Mucosa of rectum (tissue), 2 donors: ENCODE measurements at regions not wholly inside any gene's neighbourhood (a gene's known extent, or its start where the extent isn't known, plus 50 kb on each side); places are given as distances from the start of the nearest gene placed in this dataset.

Source experiments
- H3K27ac ChIP-seq, 2 donors: one replicate each; pipeline ENCODE4 v1.7.0; 2013; ENCODE audit warnings: inconsistent platforms in 2 of 2, low read depth in 2 of 2, low read length in 2 of 2
- H3K27me3 ChIP-seq, 2 donors: one replicate each; pipeline ENCODE4 v1.7.0; 2013; ENCODE audit warnings: low read length in 2 of 2; ENCODE audit not compliant: control insufficient read depth in 2 of 2, insufficient read depth in 2 of 2
- H3K36me3 ChIP-seq, 2 donors: one replicate each; pipeline ENCODE4 v1.7.0; 2013; ENCODE audit warnings: low read length in 2 of 2; ENCODE audit not compliant: control insufficient read depth in 2 of 2, insufficient read depth in 2 of 2
- H3K4me1 ChIP-seq, 2 donors: one replicate each; pipeline ENCODE4 v1.7.0; 2013; ENCODE audit warnings: low read length in 2 of 2, mild to moderate bottlenecking in 1 of 2; ENCODE audit not compliant: control insufficient read depth in 2 of 2, insufficient read depth in 2 of 2
- H3K4me3 ChIP-seq, 2 donors: one replicate each; pipeline ENCODE4 v1.7.0; 2013; ENCODE audit warnings: low read length in 2 of 2
- H3K9ac ChIP-seq, 2 donors: one replicate each; pipeline ENCODE4 v1.7.0; 2013; ENCODE audit warnings: low read length in 2 of 2, low read depth in 1 of 2, mild to moderate bottlenecking in 1 of 2
- H3K9me3 ChIP-seq, 2 donors: one replicate each; pipeline ENCODE4 v1.7.0; 2013; ENCODE audit warnings: low read length in 2 of 2; ENCODE audit not compliant: control insufficient read depth in 2 of 2
- donor health status: healthy.
- donor health status: Normal muscosa, but diverticular disease.

GRCh38 chr6:170067181-170067641 lies 223.7 kb downstream of the DLL1 start:
- H3K9ac ChIP-seq = no peak overlapping the region
- no peak overlapping the region for H3K4me3 ChIP-seq
- no peaks in the 10 kb centered on the region for H3K9me3 ChIP-seq
- H3K27me3 ChIP-seq = no peaks in the 10 kb centered on the region
- H3K27ac ChIP-seq = no peak overlapping the region
- no peaks in the 10 kb centered on the region for H3K4me1 ChIP-seq
- no peaks in the 10 kb centered on the region for H3K36me3 ChIP-seq

DNA sequence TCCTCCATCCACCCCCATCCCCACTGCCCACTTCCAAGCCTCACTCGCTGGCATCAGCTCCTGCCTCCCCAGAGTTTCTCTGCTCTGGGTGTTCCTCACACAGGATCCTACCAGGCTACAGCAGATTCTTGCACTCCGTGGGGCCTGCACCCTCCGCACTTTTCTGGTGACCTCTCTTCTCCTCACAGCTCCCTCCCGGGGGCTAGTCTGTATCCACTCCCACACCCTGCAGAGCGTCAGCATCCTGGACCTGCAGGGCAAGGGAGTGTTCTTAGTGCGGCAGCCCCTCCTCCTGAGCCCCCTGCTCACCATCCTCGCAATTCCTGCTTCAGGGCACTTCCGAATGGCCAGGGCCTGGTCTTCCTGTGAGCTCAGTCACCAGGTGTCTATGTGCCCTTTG lies 224.2 kb downstream of the DLL1 start:
- Histone ChIP-seq H3K27me3 (no peaks in the 10 kb centered on the region), H3K4me1 (no peaks in the 10 kb centered on the region), H3K9me3 (no peaks in the 10 kb centered on the region), H3K9ac (no peak overlapping the region), H3K27ac (no peak overlapping the region), H3K36me3 (no peaks in the 10 kb centered on the region), H3K4me3 (no peak overlapping the region)

GRCh38 chr6:170063851-170064602 lies 226.9 kb downstream of the DLL1 start:
- Histone ChIP-seq H3K27me3 (peaks cover 0 to 2% of the 10 kb centered on the region in 2 donors), H3K36me3 (no peaks in the 10 kb centered on the region), H3K4me3 (no peak overlapping the region), H3K9me3 (no peaks in the 10 kb centered on the region), H3K4me1 (no peaks in the 10 kb centered on the region), H3K27ac (no peak overlapping the region), H3K9ac (no peak overlapping the region)

DNA sequence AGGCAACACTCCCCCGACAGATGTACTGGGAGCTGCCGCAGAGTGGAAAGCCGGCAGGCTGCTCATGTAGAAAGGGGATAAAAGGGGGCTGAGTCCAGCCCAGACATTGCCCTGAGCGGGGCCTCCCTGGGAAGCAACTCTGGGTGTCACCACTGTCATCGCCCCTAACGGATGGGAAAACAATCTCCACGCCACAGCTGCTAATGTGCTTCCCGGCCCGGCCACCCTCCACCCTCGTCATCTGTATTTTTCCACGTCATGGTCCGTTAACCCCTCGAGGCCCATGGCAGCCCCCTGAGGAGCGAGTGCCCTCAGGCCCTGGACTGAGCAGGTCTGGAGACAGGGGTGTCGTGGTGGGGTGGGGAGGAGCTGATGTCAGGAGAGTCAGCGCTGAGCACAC lies 227.4 kb downstream of the DLL1 start:
- no peaks in the 10 kb centered on the region for H3K4me1 ChIP-seq

DNA sequence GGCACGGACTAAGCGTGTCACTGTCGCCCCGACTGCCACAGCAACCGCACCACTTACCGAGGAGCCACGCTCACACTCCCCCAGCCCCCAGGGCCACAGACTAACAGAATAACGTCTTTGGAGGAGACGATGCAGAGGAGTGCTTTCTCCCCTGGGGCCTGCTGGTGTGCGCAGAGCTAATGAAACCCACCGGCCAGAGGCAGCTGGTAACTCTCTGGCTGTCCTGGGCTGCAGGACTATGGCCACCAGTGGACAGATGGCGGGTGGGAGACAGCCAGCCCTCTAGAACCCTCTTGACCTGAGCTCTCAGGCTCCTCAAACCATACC lies 228.0 kb downstream of the DLL1 start:
- H3K9ac ChIP-seq = no peak overlapping the region
- no peaks in the 10 kb centered on the region for H3K9me3 ChIP-seq
- H3K4me1 ChIP-seq = no peaks in the 10 kb centered on the region
- H3K27ac ChIP-seq = no peak overlapping the region
- H3K36me3 ChIP-seq = no peaks in the 10 kb centered on the region
- peaks cover 0 to 2% of the 10 kb centered on the region in 2 donors for H3K27me3 ChIP-seq
- H3K4me3 ChIP-seq = no peak overlapping the region

More for the DNA sequence above, 227.4 kb downstream of the DLL1 start:
- Histone ChIP-seq H3K36me3 (no peaks in the 10 kb centered on the region), H3K4me3 (no peak overlapping the region), H3K27me3 (peaks cover 0 to 2% of the 10 kb centered on the region in 2 donors), H3K9me3 (no peaks in the 10 kb centered on the region), H3K9ac (no peak overlapping the region), H3K27ac (no peak overlapping the region)

DNA sequence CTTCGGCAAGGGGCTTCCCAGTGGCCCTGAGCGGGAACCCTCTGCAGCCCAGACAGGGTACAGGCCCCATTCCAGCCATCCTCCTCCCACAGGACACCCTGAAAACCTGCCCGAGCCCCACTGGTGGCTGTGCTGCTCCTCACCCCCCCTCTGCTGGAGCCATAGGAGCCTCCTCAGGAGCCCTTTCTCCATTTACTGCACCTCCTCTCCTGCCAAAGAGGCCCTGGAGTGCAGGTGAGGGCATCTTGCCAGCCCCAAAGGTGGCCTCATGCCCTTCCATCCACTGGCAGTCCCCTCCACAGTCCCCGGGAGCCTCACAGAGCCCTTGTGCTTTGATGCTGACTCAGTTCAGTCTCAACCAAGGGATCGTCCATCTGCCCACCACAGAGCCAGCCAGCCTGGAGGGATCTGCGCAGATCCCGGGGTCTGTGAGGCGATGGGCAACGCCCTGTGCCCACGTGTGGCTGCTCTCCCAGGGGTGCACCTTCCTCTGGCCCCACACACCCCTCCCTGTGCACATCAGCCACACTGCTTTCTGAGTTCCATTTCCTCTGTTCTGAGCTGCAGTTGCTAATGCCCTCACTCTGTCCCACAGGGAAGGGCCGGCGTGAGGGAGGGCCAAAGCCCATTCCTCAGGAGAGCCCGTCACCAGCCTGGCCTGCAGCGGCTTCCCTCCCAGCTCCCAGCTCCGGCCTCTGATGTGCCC lies 228.5 kb downstream of the DLL1 start:
- no peak overlapping the region for H3K27ac ChIP-seq
- H3K36me3 ChIP-seq = no peaks in the 10 kb centered on the region
- H3K4me1 ChIP-seq = no peaks in the 10 kb centered on the region
- no peak overlapping the region for H3K9ac ChIP-seq
- no peaks in the 10 kb centered on the region for H3K9me3 ChIP-seq
- H3K4me3 ChIP-seq = no peak overlapping the region
- H3K27me3 ChIP-seq = peaks cover 0 to 2% of the 10 kb centered on the region in 2 donors

DNA sequence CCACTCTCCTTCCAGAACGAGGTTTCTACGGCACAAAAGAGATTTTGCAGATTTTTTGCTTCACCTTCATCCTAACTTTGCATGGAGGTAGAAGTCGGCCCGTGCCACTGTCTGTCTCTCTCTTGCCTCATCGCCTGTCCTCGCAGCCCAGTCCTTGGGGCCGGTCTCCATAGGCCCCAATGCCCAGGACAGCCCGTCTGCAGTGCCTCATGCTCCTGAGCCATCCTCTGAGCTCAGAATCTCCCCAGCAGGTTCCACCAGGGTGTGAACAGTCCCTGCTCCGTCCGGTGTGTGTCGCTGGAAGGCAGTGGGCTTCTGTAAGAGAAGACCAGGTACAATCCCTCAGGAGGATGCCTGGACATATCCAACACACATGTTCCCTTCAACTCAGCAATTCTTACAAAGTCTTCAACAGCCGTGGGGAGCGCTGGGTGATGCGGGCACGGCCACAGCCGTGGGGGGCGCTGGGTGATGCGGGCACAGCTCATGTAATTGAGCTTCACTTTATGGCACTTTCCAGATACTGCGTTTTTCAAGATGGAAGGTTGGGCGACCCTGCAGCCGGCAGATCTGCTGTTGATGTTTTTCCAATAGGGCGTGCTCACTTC lies 231.9 kb downstream of the DLL1 start:
- Histone ChIP-seq H3K27ac (no peak overlapping the region), H3K4me1 (no peaks in the 10 kb centered on the region), H3K9ac (no peak overlapping the region), H3K36me3 (no peaks in the 10 kb centered on the region), H3K4me3 (no peak overlapping the region), H3K27me3 (peaks cover 0 to 2% of the 10 kb centered on the region in 2 donors), H3K9me3 (no peaks in the 10 kb centered on the region)

GRCh38 chr6:170057961-170058877 lies 232.7 kb downstream of the DLL1 start:
- H3K4me3 ChIP-seq = no peak overlapping the region
- H3K4me1 ChIP-seq = no peaks in the 10 kb centered on the region
- H3K9ac ChIP-seq = no peak overlapping the region
- H3K36me3 ChIP-seq = no peaks in the 10 kb centered on the region
- H3K9me3 ChIP-seq = no peaks in the 10 kb centered on the region
- no peak overlapping the region for H3K27ac ChIP-seq
- H3K27me3 ChIP-seq = peaks cover 0 to 2% of the 10 kb centered on the region in 2 donors

DNA sequence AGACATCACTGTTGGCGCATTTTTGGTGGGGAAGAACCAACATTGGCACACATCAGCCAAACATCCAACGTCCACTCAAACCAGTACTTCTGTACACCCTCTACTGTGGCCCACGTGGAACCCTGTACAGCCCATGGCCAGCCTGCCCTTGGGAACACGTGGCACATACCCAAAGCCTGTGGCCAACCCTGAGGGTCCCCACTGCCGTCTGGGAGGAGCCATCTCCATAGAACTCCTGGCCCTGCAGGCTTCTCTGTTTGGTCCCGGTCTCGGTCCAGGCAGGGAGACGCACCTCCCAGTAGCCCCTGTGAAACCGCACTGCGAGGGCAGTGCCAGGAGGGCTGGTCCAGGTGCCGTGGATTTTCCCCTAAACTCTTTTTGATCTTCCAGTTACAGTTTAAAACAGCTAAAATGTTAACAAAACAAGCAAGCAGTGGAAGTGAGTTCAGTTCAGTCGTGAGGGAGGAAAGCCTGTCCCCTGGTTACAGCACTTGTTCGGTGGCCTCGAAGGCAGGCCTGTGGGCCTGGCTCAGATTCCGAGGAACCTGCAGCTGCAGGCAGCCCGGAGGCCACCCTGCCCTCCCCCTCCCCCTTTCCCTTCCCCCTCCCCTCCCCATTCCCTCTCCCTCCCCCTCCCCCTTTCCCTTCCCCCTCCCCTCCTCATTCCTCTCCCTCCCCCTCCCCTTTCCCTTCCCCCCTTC lies 233.7 kb downstream of the DLL1 start:
- H3K9me3 ChIP-seq = no peaks in the 10 kb centered on the region
- no peaks in the 10 kb centered on the region for H3K36me3 ChIP-seq
- no peaks in the 10 kb centered on the region for H3K4me1 ChIP-seq
- H3K27ac ChIP-seq = no peak overlapping the region
- no peak overlapping the region for H3K9ac ChIP-seq
- no peak overlapping the region for H3K4me3 ChIP-seq
- H3K27me3 ChIP-seq = peaks cover 0 to 2% of the 10 kb centered on the region in 2 donors
